Mucosa of descending colon (tissue), 3 donors: ENCODE measurements at regions not wholly inside any gene's neighbourhood (a gene's known extent, or its start where the extent isn't known, plus 50 kb on each side); places are given as distances from the start of the nearest gene placed in this dataset.

Source experiments
- ATAC-seq: fragments of 200-7000 bp; cut with Tn5 transposase; one replicate; pipeline ENCODE4 v1.9.1; 2020; ENCODE audit warnings: mild to moderate bottlenecking, moderate library complexity
- DNase-seq, 3 donors: peaks; one replicate each; pipeline ENCODE4 v3.0.0-alpha.2; 2020
- H3K36me3 ChIP-seq: fragments of 200-600 bp; one replicate; pipeline ENCODE4 v1.8.0; 2021; ENCODE audit warnings: low read depth, mild to moderate bottlenecking
- H3K4me1 ChIP-seq: fragments of 200-600 bp; one replicate; pipeline ENCODE4 v1.8.0; 2021; ENCODE audit warnings: low read depth, mild to moderate bottlenecking
- H3K4me3 ChIP-seq: fragments of 200-600 bp; one replicate; pipeline ENCODE4 v1.8.0; 2021; ENCODE audit warnings: mild to moderate bottlenecking
- H3K9me3 ChIP-seq: fragments of 200-600 bp; one replicate; pipeline ENCODE4 v1.8.0; 2021; ENCODE audit warnings: mild to moderate bottlenecking
- CTCF ChIP-seq: fragments of 200-600 bp; IDR thresholded peaks from one replicate; pipeline ENCODE4 v1.8.0; 2022; ENCODE audit warnings: antibody characterized with exemption, mild to moderate bottlenecking
- intact Hi-C, 2 donors: fragments of 100-400 bp; cut with DNase I in 1 of 2; cut with micrococcal nuclease in 1 of 2; formaldehyde crosslinking; loops; one replicate each; pipeline versions ENCODE4 v1.11.0 to v1.11.1; 2022; cut with DNase I, micrococcal nuclease
- donor health status: DM: no; HTN: no; CAD: no; lungs with moderate emphysema.
- donor health status: DM: no; HTN: no; CAD: no.
- donor health status: DM: no; HTN: yes; CAD: no.

- intact Hi-C loops, result no loop called here
- no peaks in the 10 kb centered on the region for H3K36me3 ChIP-seq
- no peak for TF ChIP-seq CTCF
- no peaks in the 10 kb centered on the region for H3K4me1 ChIP-seq
- DNase-seq, result no peak
- H3K4me3 ChIP-seq, result no peak overlapping the region
- H3K9me3 ChIP-seq, result no peaks in the 10 kb centered on the region
- ATAC-seq, result no peak
Observed at GRCh38 chr4:8694226-8694625, 101.7 kb downstream of the CPZ start.

- DNase-seq, result no peak
- ATAC-seq, result no peak
- Histone ChIP-seq H3K9me3 (no peaks in the 10 kb centered on the region), H3K36me3 (no peaks in the 10 kb centered on the region), H3K4me1 (no peaks in the 10 kb centered on the region), H3K4me3 (no peak overlapping the region)
- intact Hi-C loops, result no loop called here
- no peak for TF ChIP-seq CTCF
Observed at GRCh38 chr4:8691151-8691775, 98.7 kb downstream of the CPZ start.

GRCh38 chr4:8690216-8691150 is 97.9 kb downstream of the CPZ start:
- ATAC-seq (no peak), DNase-seq (no peak)
- Histone ChIP-seq H3K4me3 (no peak overlapping the region), H3K9me3 (no peaks in the 10 kb centered on the region), H3K4me1 (no peaks in the 10 kb centered on the region), H3K36me3 (no peaks in the 10 kb centered on the region)
- intact Hi-C loops, result no loop called here
- TF ChIP-seq CTCF, result no peak

GRCh38 chr4:8689741-8690140 is 97.2 kb downstream of the CPZ start:
- ATAC-seq (no peak), DNase-seq (no peak)
- Histone ChIP-seq H3K36me3 (no peaks in the 10 kb centered on the region), H3K4me1 (no peaks in the 10 kb centered on the region), H3K9me3 (no peaks in the 10 kb centered on the region), H3K4me3 (no peak overlapping the region)
- no peak for TF ChIP-seq CTCF
- intact Hi-C loops, result no loop called here

- intact Hi-C loops, result no loop called here
- Histone ChIP-seq H3K9me3 (no peaks in the 10 kb centered on the region), H3K36me3 (no peaks in the 10 kb centered on the region), H3K4me1 (no peaks in the 10 kb centered on the region), H3K4me3 (no peak overlapping the region)
- TF ChIP-seq CTCF, result no peak
- no peak for DNase-seq
- ATAC-seq, result no peak
Observed at GRCh38 chr4:8688908-8689445, 96.4 kb downstream of the CPZ start.
